A673 (cell line): ENCODE measurements at regions not wholly inside any gene's neighbourhood (a gene's known extent, or its start where the extent isn't known, plus 50 kb on each side); places are given as distances from the start of the nearest gene placed in this dataset.

Source experiments
- BruUV-seq: library from RNA; stranded (reverse); fragments of 400-500 nt; replicated peaks from 2 replicates; lab custom pipeline; 2021; lab: Mats Ljungman, UMichigan
- CTCF ChIA-PET: fragments of 300-600 bp; sonication (Branson Sonifier 250); formaldehyde crosslinking; loops from one replicate; lab custom pipeline; 2022; ENCODE audit warnings: antibody characterized with exemption; lab: Charles Lee
- POLR2A ChIA-PET: fragments of 300-600 bp; sonication (Branson Sonifier 250); formaldehyde crosslinking; loops from one replicate; lab custom pipeline; 2022; ENCODE audit warnings: antibody characterized with exemption; ENCODE audit not compliant: low non-redundant PET; lab: Charles Lee
- DNase-seq: peaks from one replicate; pipeline ENCODE4 v3.0.0-alpha.2; 2015; ENCODE audit warnings: low spot score
- H3K27ac ChIP-seq: fragments of 200-600 bp; sonication (generic); 2 replicates; pipeline ENCODE4 v1.5.1; 2016; ENCODE audit warnings: mixed run types, low read depth, mild to moderate bottlenecking, mixed read lengths, antibody characterized with exemption, low read length; ENCODE audit not compliant: poor library complexity, severe bottlenecking
- H3K27me3 ChIP-seq: fragments of 200-600 bp; sonication (generic); replicated peaks from 2 replicates; pipeline ENCODE4 v1.6.1; 2017; ENCODE audit warnings: mixed run types, low read depth, mild to moderate bottlenecking, mixed read lengths, antibody characterized with exemption, low read length; ENCODE audit not compliant: insufficient read depth, poor library complexity
- H3K36me3 ChIP-seq: fragments of 200-600 bp; sonication (generic); 2 replicates; pipeline ENCODE4 v1.6.1; 2016; ENCODE audit warnings: mixed run types, mild to moderate bottlenecking, mixed read lengths, antibody characterized with exemption, low read length; ENCODE audit not compliant: insufficient read depth, poor library complexity, severe bottlenecking
- H3K4me1 ChIP-seq: fragments of 200-600 bp; sonication (generic); 2 replicates; pipeline ENCODE4 v1.6.1; 2017; ENCODE audit warnings: mixed run types, mild to moderate bottlenecking, mixed read lengths, antibody characterized with exemption, low read length; ENCODE audit not compliant: insufficient read depth, poor library complexity, severe bottlenecking
- H3K4me3 ChIP-seq: fragments of 200-600 bp; sonication (generic); 2 replicates; pipeline ENCODE4 v1.5.1; 2016; ENCODE audit warnings: low read depth, mixed run types, mild to moderate bottlenecking, mixed read lengths, low read length; ENCODE audit not compliant: poor library complexity, severe bottlenecking
- H3K9me3 ChIP-seq: fragments of 200-600 bp; sonication (generic); 2 replicates; pipeline ENCODE4 v1.6.1; 2016; ENCODE audit warnings: mixed run types, low read depth, mild to moderate bottlenecking, mixed read lengths, antibody characterized with exemption, low read length; ENCODE audit not compliant: poor library complexity, severe bottlenecking
- CTCF ChIP-seq: fragments of 300-800, 200-600 bp; sonication (generic); conservative IDR thresholded peaks from 2 replicates; pipeline ENCODE4 v1.5.1; 2017; ENCODE audit warnings: low read depth, mild to moderate bottlenecking, antibody characterized with exemption, low read length, moderate library complexity, mixed read lengths
- EZH2 ChIP-seq: fragments of 200-600 bp; sonication (generic); IDR thresholded peaks from 2 replicates; pipeline ENCODE4 v1.6.1; 2017; ENCODE audit warnings: borderline replicate concordance, low read depth, mild to moderate bottlenecking, mixed read lengths, antibody characterized with exemption, low read length; ENCODE audit not compliant: poor library complexity, severe bottlenecking
- intact Hi-C: fragments of 100-400 bp; cut with micrococcal nuclease; formaldehyde crosslinking; loops from one replicate; pipeline ENCODE4 v1.10.0; 2022; ENCODE audit not compliant: unreplicated experiment

DNA sequence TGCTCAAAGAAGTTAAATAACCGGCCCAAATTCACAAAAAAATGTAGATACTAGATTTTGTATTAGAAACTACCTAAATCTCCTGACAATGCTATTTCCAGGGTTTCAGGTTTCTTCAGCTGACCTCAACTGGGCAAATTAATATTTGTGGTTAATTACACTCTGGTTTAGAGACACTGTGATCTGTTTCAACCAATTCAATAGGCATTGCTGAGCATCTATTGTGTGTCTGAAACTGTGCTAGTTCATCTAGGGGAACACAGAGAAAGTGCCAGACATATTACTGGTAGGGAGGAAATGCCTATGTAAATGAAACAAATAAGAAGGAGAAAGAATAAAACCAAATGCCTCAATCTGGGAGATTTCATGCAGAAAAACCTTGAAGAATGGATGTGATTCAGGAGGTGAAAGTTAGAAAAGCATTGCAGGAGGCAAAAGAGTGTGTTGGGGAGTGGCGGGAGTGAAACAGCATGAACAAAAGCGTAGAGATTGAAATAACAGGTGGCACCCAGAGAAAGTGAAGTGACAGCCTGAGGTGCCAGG lies 51.3 kb upstream of the IVNS1ABP start:
- no peak overlapping the region for H3K27ac ChIP-seq
- no peaks in the 10 kb centered on the region for H3K36me3 ChIP-seq
- no peaks in the 10 kb centered on the region for H3K9me3 ChIP-seq
- POLR2A ChIA-PET = interaction anchor here (0.6 kb wide), 1 partner anchor 999 kb away, joined by 8 read pairs; no protein-coding TSS in a partner anchor
- H3K4me1 ChIP-seq = peaks cover 11% of the 10 kb centered on the region
- TF ChIP-seq CTCF = no peak
- no peak for TF ChIP-seq EZH2
- no TSS peak for BruUV-seq
- CTCF ChIA-PET = no interaction called here
- H3K27me3 ChIP-seq = no peaks in the 10 kb centered on the region
- DNase-seq = no peak
- intact Hi-C loops = no loop called here
- no peak overlapping the region for H3K4me3 ChIP-seq

DNA sequence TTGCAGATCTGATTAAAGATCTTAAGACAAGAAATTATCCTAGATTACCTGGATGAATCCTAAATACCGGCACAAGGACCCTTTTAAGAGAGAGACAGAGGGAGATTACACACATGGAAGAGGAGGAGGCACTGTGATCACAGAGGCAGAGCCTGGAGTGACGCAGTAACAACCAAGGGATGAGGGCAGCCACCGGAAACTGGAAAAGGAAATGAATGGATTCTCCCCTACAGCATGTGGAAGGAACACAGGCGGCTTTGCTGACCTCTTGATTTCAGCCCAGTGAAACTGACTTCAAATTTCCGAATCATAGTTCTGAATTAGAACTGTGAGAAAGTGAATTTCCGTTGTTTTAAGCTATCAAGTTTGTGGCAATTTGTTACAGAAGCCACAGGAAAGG lies 50.2 kb upstream of the IVNS1ABP start:
- ChIA-PET CTCF (no interaction called here), POLR2A (no interaction called here)
- Histone ChIP-seq H3K4me3 (no peak overlapping the region), H3K27me3 (no peaks in the 10 kb centered on the region), H3K4me1 (peaks cover 11% of the 10 kb centered on the region), H3K27ac (no peak overlapping the region), H3K36me3 (no peaks in the 10 kb centered on the region), H3K9me3 (no peaks in the 10 kb centered on the region)
- TF ChIP-seq CTCF (no peak), EZH2 (no peak)
- DNase-seq = no peak
- no TSS peak for BruUV-seq
- intact Hi-C loops = no loop called here
